ENCODE measurements at regions not wholly inside any gene's neighbourhood (a gene's known extent, or its start where the extent isn't known, plus 50 kb on each side); places are given as distances from the start of the nearest gene placed in this dataset.

DNA sequence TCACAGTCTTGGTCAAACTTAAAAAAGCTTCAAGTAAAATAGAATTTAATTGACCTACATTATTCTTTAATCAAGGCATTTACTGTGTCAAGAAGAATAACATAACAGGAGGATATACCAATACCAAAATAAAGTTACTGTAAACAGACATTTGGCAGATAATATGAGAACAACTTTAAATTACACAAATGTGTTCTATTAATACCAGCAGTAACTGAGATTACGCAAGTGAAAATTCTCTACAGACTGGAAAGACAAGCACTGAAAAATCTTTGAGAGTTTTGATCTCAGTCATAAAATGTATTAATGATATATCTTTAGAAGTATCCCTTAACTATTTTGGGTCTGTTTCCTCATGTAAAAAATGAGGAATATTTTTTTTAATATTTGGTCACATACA is 169.2 kb upstream of the SOX5 start:
- no peak for DNase-seq

DNA sequence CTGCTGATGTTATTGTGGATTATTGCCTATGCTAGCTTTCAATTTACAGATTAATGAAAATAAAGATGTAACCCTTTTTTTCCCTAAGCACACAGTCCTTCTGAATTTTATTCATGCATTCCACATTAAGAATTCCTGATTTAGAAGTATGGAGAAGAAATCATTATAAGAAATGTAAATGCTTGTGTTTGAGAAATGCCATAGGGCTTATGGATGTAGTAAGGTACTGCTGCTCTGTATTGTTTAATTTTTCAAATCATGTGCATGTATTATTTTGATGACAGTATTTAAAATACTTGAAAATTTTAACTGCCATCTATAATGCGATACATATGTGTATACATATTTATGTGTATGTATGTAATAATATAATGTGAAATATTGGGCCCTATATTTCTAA is 167.1 kb upstream of the SOX5 start:
- no peak for DNase-seq

DNA sequence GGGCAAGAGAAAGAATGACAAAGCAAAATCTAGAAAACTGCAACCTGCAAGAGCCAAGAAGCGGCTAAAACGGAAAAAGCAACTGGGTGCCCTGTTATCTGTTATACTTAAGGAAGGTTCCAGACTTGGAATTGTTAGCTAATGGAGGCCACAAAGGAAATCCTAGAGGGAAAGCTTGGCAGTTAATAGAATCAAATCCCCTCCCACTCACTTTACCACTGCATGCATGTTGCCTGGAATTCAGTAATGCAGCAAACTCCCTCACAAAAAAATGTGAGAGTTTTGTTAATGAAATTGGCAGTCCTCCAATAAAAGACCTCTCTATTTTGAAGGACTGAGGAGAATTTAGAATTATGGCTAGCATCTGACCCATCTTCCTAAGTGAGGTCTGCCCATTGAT is 164.2 kb upstream of the SOX5 start:
- DNase-seq: no peak

DNA sequence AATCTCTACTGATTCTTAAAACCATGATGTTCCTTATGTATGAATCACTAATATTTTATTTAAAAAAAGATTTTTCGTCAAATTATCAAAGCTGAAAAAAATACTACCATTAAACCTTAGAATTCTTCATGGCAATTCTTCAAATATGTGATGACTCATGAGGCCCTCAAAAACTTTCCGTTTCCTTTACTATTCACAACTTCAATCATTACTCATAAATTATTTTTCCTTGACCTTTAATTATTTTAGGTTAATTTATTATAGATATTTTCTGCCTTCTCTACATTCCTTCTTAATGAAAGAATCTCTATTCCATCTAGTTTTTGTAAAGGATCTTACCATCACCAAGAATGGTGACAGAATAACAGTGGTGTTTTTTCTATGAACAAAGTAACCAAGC is 162.1 kb upstream of the SOX5 start:
- DNase-seq: no peak

DNA sequence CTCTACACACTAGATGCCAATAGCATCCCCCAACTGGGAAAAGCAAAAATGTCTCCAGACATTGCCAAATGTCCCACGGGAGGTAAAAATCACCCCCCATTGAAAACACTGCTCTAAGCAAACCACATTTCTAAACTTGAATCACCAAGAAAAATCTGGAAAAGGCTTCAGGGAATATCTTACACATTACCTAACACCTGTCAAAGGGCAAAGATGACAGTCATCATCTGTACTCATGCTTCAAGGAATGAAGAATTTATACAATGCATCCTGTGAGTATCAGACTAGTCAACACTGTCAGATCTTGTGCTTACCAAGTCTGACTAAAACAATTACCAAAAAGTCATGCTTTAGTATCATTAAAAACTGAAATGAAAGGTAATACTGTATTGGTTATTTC is 161.6 kb upstream of the SOX5 start:
- no peak for DNase-seq

DNA sequence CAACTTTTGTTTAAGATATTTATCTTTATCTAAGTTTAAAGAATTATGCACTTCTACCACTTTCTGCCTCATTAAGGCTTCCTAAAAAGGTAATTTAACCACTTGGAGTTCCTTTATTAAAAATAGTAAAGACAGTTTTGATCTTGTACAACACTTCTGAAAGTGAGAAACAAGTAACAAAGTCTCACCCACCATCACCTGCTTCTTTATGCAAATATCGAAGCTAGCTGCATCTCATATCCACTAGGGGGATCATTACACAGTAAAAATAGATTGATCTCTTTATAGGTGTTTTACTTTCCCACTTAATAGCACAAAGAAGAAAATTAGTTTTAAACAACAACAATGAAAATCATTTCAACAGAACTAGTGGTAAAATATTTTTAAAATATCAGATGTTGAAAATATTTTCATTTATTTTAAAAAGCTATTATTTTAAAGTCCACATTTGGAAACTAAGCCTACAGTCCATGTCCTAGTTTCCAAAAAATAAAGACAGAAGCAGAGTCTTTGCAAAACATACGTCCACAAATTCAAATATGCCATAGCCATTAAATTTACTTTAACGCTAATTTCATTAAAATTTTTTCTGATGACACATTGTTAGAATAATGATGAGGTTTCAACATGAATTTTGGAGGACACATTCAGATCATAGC is 160.0 kb upstream of the SOX5 start:
- DNase-seq: no peak

DNA sequence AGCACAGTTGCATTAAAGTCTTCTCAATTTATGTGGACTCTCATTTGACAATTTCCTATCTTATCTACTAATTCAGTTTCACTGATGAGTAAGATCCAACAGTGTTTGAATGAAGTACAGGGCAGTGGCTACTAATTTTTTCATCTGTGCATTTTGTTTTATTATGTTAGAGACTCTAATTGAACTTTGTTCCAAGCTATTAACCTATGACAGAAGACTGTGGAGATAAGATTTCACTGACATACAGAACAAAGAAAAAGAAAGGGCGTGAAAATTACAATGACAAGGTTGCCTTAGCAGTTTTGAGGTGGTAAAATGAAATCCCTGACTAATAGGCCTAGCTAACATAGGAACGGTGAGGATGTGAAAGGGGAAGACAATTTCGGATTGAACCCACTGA is 153.2 kb upstream of the SOX5 start:
- no peak for DNase-seq

DNA sequence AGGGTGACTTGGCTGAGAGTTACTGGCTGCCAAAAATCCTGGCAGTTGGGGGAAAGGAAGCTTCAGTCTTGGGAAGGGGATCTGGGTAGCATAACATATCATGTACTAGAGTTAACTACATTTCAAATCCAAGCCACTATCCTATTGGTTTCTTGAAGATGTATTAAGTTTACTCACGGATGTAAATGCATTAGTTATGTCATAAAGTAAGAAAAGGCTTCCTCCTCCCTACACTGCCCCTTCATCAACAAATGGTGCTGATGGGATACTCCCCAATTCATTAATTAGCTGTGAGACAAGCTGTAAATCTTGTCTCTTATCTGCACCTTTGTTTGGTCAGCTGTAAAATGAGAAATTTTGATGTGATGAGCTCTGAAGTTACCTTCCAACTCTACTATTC is 150.1 kb upstream of the SOX5 start:
- no peak for DNase-seq

DNA sequence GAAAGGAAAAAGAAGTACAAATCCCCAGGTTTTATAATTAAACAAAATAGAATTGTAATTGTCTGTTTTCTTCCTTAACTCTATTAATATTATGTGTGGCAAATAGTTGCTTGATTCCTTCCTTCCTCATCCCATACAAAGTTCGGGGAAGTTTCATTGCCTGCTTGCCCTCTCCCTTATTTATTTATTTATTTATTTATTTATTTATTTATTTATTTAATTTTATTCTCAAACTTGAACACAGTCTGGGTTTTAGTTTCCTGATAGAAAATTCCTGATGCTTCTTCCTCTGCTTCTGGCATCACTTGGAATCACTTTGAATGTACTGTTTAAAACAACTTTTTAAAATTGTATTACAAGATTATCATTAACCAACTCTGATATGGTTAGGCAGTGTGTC is 145.8 kb upstream of the SOX5 start:
- no peak for DNase-seq

DNA sequence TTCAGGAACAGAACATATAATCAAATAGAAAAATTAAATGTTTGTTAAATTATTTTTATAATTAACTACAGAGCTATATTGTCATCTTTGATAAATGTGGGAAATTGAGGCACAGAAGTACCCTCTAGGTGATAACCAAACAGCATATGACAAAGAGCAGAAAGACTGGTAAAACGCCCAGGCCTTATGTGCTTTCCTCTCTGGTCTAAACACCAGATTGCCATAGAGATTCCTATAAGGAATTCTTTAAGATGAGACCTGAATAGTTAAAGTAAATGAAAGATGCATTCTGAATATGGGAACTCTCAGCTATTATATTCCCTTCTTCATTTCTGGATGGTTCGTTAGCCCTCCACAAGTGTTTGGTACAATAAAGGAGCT is 140.0 kb upstream of the SOX5 start:
- no peak for DNase-seq

DNA sequence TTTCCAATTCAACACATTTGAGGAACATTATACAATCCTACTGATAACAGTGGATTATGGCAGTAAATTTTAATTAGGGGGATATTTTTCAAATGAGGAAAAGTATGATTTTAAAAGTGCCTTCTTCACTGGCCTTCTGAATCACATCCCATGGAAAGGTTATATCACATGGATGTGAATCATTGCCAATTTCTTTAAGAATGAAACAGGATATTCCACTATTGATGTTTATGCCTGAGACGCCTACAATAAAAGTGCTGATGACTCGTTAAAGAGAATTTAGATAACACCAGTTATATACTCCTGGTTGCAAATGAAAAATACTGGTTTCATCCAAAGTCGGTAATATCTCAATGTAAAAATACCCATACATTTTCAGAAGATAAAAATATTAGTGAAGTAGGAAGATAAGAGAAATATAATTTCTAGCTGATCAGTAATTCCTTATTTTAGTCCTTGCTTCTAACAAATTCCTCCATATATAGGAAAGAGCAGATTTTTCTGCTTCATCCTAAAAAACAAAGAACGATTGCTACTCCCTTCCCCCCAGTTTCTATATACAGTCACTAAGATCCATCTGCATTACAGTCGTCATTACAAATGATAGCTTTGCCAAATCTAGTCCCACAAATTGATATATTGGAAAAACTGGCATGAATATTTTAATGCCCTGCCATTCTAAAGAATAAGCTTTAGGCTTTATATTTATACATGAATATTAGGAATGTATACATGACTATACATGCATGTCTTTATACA is 139.5 kb upstream of the SOX5 start:
- DNase-seq: no peak

DNA sequence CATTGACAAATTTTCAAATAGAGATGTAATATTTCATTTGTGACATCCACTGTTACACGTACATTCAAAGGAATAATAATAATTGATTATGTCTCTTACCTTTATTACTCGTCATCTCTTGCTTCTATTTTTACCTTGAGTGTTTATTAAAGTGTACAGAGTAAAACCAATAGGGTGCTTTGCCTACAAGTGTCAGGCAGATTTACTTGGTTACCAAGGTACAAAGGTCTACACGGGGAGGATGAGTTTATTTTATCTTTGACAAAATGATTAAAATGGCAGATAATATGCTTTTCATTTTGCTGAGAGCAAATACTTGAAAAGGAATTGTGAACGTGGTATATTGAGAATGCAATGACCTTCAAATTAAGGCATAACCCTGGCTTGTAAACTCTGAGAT is 137.8 kb upstream of the SOX5 start:
- DNase-seq: no peak

DNA sequence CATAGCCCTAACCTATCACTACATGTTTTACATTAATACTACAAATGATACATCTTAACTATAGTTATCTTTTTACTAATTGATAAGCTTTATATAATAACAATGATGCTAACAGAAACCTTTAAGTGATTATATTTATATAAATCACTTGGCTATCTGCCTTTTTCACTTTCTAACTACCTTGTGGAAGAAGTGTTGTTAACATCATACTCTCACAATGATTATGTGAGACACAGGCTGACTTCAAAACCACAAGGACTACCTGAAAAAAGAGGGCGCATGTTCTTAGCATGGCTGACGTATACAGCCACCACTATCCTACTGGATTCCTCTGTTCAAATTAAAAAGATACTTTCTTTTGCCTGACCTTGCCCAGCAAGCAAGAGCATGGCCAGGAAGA is 135.3 kb upstream of the SOX5 start:
- no peak for DNase-seq

DNA sequence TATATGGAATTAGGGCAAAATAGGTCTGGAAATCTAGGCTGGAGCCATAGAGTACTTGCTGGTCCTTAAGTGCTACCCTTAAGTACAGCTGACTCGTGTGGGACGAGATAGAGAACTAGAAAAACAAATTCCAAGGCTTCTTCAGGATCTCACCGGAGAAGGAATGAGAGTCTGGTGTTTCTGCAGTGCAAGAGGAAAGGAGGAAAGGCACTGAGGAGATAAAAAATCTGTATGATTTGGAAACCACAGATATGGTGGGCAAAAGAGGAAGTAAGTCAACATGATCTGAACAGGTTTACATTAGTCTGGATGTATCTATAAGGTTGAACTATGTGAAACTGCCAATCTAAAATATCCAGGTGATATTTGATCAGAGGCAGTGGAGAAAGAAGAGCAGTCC is 134.4 kb upstream of the SOX5 start:
- no peak for DNase-seq

DNA sequence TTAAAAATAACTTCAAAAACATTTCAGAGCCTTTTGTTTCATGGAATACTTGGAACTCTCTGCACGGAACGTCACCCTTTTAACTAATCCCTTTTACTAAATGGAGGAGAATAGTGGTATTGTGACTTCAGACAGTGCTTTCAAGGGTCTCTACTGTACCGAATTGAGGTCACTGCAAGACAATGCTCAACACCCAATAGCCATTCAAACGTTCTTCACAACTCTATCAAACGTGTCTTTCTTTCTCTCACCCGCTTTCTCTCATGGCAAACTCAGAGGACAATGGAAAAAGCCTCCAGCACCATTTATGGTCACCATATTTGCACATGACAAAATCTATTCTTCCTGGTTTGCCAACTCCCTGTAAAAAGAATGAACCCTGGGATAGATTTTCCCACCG is 132.1 kb upstream of the SOX5 start:
- DNase-seq: no peak

DNA sequence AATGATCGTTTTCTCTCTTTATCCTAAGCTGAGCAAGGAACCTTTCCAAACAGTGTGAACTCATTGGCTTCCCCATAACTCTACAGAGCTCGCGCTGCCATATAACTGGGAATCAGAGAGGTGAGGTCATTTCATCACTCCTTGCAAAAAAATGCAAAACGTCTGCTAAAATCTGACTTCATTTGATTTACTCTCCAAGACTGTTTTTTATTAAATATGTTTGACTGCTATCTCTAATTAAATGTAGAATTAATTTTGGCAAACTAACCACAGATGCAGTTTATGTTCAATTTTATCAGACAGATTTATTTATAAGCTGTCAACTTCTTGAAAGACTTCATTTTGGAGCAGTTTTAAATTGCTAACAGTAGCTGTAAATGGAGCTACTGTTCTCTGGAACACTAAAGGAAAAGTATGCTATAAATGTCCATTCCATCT is 131.6 kb upstream of the SOX5 start:
- no peak for DNase-seq

DNA sequence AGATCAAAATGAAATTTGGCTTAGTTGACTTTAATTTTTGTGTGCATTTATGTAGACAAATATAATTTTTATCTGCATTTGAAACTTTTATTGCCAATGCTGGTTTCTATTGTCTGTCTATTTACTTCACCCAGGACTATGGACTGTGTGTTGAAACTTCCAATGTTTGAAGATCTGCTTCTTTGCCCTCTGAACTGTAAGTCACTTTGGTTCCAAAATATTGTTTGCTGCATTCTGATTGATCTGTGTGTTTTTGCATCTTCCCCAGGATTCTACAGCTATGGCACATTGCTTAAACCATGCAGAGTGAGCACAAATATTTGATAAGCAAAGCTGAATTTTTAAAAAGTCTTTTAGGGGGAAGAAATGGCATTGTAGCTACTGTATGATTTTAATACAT is 131.0 kb upstream of the SOX5 start:
- DNase-seq: no peak

DNA sequence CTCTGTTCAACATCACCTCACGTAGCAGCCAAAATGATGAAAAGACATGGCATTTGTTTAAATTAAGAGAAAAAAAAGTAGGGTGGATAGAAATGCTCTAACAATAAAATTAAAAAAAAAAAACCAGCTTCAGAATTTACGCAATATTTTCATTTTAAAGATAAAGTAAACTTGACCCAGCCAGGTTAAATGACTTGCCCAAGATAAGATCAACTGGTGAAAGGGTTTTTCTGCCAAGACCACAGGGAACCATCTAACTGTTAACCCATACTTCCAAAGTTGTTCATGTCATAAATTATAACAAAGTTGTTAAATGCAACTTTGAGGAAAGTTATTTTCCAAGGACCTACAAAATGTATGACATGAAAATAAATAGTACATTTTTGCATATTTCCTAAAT is 129.6 kb upstream of the SOX5 start:
- DNase-seq: no peak

DNA sequence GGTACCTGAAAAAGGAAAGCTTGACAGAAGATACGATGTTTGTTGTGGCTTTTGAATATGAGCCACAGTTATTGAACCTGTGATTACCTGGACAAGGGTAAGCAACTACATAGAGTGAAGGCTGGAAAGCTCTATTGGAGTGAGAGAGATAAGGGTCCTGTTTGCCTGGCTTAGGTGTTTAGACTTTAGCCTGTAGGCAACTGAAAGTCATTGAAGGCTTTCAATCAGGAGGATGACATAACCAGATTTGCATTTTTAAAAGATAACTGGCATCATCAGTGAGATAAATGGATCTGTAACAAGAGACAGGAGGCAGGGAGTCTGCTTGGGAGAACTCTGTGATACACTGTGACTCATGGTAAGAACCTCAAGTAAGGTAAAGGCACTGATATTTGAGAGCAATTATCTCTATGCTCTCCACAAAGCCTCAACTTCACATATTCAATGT is 128.9 kb upstream of the SOX5 start:
- no peak for DNase-seq

DNA sequence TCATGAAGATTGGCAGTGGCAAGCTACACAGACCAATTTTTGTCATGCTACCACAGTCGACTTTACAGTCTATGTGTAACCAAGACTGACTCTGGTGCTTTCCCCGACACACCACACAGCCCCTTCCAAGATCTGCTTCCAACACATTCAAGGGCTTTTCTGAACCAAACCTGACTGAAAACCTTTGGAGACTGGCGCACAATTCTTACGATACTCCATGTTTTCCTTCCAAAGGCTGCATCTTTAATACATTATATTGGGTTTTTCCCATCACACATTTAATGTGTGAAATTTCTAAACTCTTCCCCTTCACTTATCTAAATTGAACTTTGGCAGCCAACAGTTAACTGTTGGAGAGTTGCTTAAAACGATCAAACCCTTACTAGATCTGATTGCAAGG is 127.7 kb upstream of the SOX5 start:
- no peak for DNase-seq

DNA sequence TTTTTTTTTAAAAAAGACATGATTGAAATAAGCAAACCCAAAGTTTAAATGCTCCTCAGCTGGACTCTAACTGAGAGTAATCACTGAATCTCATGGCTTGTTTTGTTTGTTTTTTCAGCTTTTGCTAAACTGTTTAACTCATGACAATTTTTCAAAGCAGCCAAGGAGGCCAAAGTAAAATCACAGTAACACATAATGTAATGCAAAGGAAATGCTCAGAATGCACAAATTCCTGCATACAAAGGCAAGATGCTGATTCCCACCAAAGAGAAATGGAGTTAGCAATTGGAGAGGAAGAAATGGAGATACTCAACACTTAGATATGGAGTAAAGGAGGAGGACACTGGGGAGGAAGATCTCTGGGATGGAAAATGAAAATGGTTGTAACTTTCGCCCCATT is 126.2 kb upstream of the SOX5 start:
- DNase-seq: no peak

DNA sequence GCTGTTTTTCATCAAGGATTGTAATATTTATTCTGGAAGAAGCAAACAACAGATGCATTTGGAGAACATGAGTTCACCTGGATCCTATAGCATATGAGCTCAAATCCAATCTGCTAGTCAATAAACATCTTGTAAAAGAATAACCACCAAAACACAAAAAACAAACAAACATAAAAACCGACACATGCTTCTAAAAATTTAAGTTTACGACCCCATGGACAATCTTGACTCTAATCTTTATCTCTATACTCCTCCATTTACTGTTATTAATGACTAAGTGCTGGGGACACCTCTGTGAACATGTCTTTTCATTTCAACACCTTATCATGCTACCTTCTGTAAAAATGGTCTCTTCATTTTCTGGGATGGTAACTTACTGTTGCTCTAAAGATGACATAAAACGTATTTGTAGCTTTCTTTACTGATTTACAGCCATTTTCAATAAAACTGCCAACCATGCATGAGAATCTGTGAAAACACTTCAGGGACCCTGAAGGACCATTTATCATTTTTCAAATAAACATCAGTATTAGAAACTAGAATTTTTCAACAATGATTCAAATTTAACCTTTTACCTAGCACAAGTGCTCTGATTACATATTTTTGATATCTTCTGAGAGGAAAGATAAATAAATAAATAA is 123.8 kb upstream of the SOX5 start:
- no peak for DNase-seq

DNA sequence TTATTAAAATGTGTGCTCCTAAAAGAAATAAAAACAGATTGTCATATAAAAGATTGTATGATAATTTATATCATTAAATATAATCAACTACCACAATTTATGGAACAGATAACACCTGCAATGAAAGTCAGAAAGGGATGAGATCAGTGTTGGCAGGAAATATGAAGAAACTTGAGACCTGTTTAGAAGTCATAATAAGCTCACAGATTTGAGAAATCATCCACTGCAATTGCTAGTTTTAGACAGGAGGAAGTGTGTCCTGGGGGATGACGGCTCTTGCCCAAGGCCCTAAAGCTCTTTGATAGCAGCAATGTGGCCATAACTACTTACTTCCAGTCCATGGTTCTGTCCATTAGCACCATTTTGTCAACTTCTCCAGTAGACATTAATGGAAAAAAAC is 122.8 kb upstream of the SOX5 start:
- no peak for DNase-seq

DNA sequence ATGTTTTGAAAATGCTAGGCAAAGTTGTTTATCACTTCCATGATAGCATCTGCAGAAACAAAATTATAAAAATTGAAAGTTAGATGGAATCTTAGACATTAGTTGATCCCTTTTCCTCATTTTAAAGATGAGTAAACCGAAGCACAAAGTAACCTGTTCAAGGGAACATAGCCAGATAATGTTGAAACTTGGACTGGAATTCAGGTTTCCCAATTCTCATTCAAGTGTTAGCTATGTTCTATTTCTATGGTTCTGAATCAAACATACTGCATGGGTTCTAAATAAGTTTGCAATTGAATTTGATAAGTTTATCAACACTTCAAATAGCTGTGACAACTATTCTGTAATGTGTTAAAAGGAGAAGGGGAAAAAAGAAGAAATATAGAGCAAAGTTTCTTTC is 122.4 kb upstream of the SOX5 start:
- DNase-seq: no peak

Measured in 8988T (cell line).